ENCODE measurements at regions not wholly inside any gene's neighbourhood (a gene's known extent, or its start where the extent isn't known, plus 50 kb on each side); places are given as distances from the start of the nearest gene placed in this dataset.

- no peak for DNase-seq
Measured at GRCh38 chr2:133817680-133818566, 249.7 kb upstream of the NCKAP5 start.

GRCh38 chr2:133818661-133819060 lies 250.4 kb upstream of the NCKAP5 start:
- DNase-seq = no peak

DNA sequence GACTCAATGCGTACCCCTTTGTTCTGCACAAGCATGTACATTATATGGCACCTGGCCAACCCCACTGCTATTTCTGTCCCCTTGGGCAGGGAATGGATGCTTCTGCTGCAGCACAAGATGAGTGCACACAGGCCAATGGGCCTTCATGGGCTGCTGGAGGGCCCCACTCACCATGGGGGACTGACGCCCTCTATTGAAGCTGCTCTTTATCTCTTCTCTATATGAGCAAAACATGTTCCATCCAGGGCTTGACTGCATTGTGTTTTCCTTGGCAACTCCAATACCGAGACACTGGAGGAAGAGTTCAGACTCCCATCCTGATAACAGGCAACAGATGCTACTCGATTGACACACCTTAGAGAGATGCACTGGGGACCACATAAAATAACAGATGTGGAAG lies 251.6 kb upstream of the NCKAP5 start:
- no peak for DNase-seq

DNA sequence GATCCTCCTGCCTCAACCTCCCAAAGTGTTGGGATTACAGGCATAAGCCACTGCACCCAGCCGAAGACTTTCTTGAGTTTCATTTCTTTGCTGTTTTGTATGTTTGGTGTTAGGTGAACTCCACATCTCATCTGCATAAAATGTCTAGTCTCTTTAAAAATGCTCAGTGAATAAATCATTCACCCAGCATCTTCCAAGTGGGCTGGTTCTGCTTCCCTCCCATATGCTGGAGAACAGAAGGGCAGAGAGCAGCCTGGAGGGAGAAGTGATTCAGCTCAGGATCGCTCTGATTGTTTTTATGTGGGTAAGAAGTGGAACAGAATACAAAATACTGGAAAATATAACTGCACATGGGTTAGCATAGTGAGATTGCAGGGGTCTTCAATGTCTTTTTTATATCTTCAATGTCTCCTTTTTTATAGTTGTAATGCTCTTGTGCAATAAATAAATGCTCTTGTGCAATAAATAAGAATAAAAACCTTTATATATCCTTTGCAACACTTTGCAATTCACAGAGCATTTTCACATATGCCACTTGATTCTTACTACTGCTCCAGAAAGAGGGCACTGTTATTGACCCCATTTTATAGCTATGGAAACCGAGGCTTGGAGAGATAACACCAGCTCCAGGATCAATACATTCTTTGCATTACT lies 253.0 kb upstream of the NCKAP5 start:
- DNase-seq = no peak

DNA sequence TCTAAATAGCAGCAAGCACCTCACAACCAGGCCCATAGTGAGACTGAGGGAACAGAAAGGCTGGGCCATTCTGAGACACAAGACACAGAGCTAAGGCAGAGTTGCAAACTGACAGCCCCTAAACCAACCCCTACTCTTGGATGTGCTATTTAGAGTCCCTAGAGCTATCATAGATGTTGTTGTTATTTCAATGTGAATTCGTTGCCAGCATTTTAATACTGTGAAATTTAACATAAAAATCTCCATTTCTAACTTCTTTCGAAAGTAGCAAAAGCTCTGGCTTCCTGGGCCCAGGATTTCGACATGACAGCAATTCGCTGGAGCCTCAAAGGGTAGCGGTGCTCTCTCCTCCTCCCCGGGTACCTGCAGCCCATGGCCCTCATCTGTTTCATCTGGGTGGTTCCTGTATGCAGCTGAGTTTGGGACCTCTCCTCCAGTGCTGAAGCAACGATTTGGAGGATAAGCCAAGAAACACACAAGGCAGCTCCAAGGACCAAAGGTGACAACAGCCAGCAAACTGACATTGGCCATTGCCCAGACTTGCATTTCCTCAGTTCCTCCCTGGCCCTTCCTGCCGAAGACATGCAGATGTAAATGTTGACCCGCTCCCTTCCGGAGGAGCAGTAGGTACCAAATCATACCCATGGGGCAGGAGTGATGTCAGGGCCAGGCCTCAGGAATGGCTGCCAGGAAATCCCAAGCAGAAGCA lies 254.4 kb upstream of the NCKAP5 start:
- no peak for DNase-seq

DNA sequence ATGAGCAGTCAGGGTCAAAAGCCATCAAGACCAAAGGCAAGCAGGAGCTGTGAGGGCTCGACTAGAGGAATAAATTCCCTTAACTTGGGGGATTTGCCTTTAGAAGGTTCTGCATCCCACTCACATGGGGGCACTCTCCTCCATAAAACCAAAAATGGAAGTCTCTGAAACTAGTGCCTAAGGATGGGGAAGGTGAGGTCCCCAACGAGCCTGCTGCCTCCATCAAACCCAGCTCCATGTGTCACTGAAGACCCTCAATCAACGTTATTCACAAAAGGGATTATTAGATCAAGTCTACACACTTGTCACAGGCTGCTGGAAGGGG lies 254.9 kb upstream of the NCKAP5 start:
- DNase-seq = no peak

GRCh38 chr2:133824869-133825268 lies 256.6 kb upstream of the NCKAP5 start:
- DNase-seq = no peak

DNA sequence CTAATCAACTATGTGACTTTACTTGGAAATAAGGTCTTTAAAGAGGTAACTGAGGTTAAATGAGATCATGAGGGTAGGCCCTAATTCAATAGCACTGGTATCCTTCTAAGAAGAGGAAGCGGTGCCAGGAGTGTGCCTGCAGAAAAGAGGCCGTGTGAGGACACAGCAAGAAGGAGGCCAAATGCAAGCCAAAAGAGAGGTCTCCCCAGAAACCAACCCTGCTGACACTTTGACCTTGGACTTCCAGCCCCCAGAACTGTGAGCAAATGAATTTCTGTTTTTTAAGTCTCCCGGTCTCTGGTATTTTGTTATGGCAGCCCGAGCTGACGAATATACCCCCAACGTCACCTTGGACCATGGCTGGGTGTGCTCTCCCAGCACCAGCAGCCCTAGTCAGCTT lies 257.5 kb upstream of the NCKAP5 start:
- DNase-seq = no peak

GRCh38 chr2:133828913-133829312 lies 260.6 kb upstream of the NCKAP5 start:
- DNase-seq = no peak

- DNase-seq = no peak
Measured at GRCh38 chr2:133829450-133830020, 261.3 kb upstream of the NCKAP5 start.

GRCh38 chr2:133833746-133834145 lies 265.5 kb upstream of the NCKAP5 start:
- no peak for DNase-seq

- no peak for DNase-seq
Measured at GRCh38 chr2:133835821-133836619, 267.8 kb upstream of the NCKAP5 start.

GRCh38 chr2:133836691-133837345 lies 268.6 kb upstream of the NCKAP5 start:
- DNase-seq = no peak

GRCh38 chr2:133837441-133838094 lies 269.3 kb upstream of the NCKAP5 start:
- DNase-seq = no peak

GRCh38 chr2:133838642-133839365 lies 270.5 kb upstream of the NCKAP5 start:
- DNase-seq = no peak

DNA sequence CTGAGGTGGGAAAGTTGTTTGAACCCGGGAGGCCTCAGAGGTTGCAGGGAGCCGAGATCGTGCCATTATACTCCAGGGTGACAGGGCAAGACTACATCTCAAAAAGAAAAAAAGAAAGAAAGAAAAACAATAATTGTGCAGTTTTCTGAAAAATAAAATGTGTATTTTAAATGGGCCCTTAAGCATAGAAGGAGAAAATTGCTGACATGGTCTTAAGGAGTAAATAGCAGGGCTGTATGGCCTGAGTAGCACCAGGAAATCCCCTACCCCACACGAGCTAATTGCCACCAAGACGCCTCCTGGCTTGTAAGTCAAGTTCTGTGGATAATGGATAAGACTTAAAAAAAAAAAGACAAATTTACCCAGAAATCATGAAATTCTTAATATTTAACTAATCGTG lies 271.4 kb upstream of the NCKAP5 start:
- no peak for DNase-seq

GRCh38 chr2:133840761-133841160 lies 272.5 kb upstream of the NCKAP5 start:
- no peak for DNase-seq

- DNase-seq = no peak
Measured at GRCh38 chr2:133841900-133842299, 273.6 kb upstream of the NCKAP5 start.

GRCh38 chr2:133842446-133842845 lies 274.2 kb upstream of the NCKAP5 start:
- no peak for DNase-seq

DNA sequence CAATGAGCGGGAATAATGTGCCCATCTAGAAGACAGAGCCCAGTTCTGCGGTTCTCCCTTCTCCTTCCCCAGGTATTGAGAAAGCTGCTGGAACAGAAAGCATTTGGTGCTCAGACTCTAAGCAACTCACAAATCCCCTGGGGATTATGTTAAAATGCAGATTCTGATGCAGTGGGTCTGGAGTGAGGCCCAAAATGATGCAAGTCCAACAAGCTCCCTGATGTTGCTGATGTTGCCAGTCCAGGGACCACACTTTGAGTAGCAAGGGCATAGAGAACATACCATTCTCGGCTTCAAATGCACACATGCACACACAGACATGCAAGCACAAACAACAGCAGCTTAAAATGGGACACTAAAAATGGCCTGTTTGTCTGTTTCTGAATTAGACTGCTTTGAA lies 274.8 kb upstream of the NCKAP5 start:
- no peak for DNase-seq

DNA sequence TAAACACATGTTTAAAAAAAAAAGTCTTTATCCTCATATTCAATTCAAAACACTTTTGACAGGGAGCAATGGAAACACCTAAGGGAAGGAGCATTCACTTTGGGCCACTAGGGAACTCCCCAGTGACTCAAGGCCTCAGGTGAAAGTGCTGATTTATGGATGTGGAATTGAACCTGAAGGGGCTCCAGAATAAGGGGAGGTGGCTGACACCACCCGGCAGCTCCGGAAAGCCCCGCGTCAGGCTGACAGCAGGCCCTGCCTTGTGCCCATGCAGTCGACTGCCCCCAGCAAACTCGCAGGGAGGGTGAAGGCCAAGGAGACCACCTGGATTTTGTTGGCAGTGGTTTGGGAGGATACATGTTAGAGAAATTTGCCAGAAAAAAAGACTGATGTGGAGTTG lies 275.3 kb upstream of the NCKAP5 start:
- no peak for DNase-seq

All from activated CD4-positive, alpha-beta T cell treated with anti-CD3 and anti-CD28 coated beads, Interleukin-2, Interleukin-6, amounts not matched to agents 100 ng/mL and 50 ng/mL, durations not matched to agents 16 hours and 8 hours (primary cell).